ENCODE measurements at regions not wholly inside any gene's neighbourhood (a gene's known extent, or its start where the extent isn't known, plus 50 kb on each side); places are given as distances from the start of the nearest gene placed in this dataset.

GRCh38 chr5:167767795-167768194 is 523.6 kb upstream of the WWC1 start:
- DNase-seq (ENCODE audit: low read depth), result no peak
- TF ChIP-seq CTCF (IDR thresholded peaks at IDR 0.05; ENCODE audit: low read depth, low read length) (no peak), MAX (IDR thresholded peaks at IDR 0.05; ENCODE audit: low read depth, low read length) (no peak), POLR2A (IDR thresholded peaks at IDR 0.05; ENCODE audit: extremely low read depth, insufficient read length) (no peak), MYC (IDR thresholded peaks at IDR 0.05; ENCODE audit: low read depth, low read length) (no peak)
- H3K4me3 ChIP-seq (ENCODE audit: low read depth, low read length), result no peak overlapping the region

GRCh38 chr5:167769846-167770413 is 521.5 kb upstream of the WWC1 start:
- H3K4me3 ChIP-seq (ENCODE audit: low read depth, low read length), result no peak overlapping the region
- DNase-seq (ENCODE audit: low read depth), result no peak
- TF ChIP-seq POLR2A (IDR thresholded peaks at IDR 0.05; ENCODE audit: extremely low read depth, insufficient read length), result no peak
- TF ChIP-seq MYC (IDR thresholded peaks at IDR 0.05; ENCODE audit: low read depth, low read length), result no peak

- no peak for TF ChIP-seq CTCF (IDR thresholded peaks at IDR 0.05; ENCODE audit: low read depth, low read length)
- TF ChIP-seq POLR2A (IDR thresholded peaks at IDR 0.05; ENCODE audit: extremely low read depth, insufficient read length), result no peak
- TF ChIP-seq MAX (IDR thresholded peaks at IDR 0.05; ENCODE audit: low read depth, low read length), result no peak
- no peak for TF ChIP-seq MYC (IDR thresholded peaks at IDR 0.05; ENCODE audit: low read depth, low read length)
- DNase-seq (ENCODE audit: low read depth), result no peak
- no peak overlapping the region for H3K4me3 ChIP-seq (ENCODE audit: low read depth, low read length)
Measured at GRCh38 chr5:167770461-167770860, 521.0 kb upstream of the WWC1 start.

GRCh38 chr5:167771571-167771970 is 519.9 kb upstream of the WWC1 start:
- no peak for DNase-seq (ENCODE audit: low read depth)
- no peak for TF ChIP-seq MYC (IDR thresholded peaks at IDR 0.05; ENCODE audit: low read depth, low read length)
- TF ChIP-seq CTCF (IDR thresholded peaks at IDR 0.05; ENCODE audit: low read depth, low read length), result no peak
- TF ChIP-seq POLR2A (IDR thresholded peaks at IDR 0.05; ENCODE audit: extremely low read depth, insufficient read length), result no peak
- TF ChIP-seq MAX (IDR thresholded peaks at IDR 0.05; ENCODE audit: low read depth, low read length), result no peak

GRCh38 chr5:167773668-167774301 is 517.7 kb upstream of the WWC1 start:
- DNase-seq (ENCODE audit: low read depth), result no peak
- TF ChIP-seq MYC (IDR thresholded peaks at IDR 0.05; ENCODE audit: low read depth, low read length) (no peak), CTCF (IDR thresholded peaks at IDR 0.05; ENCODE audit: low read depth, low read length) (no peak), POLR2A (IDR thresholded peaks at IDR 0.05; ENCODE audit: extremely low read depth, insufficient read length) (no peak)
- H3K4me3 ChIP-seq (ENCODE audit: low read depth, low read length), result no peak overlapping the region

More at GRCh38 chr5:167771571-167771970, 519.9 kb upstream of the WWC1 start:
- H3K4me3 ChIP-seq (ENCODE audit: low read depth, low read length), result no peak overlapping the region

- DNase-seq (ENCODE audit: low read depth), result no peak
- TF ChIP-seq POLR2A (IDR thresholded peaks at IDR 0.05; ENCODE audit: extremely low read depth, insufficient read length) (no peak), MYC (IDR thresholded peaks at IDR 0.05; ENCODE audit: low read depth, low read length) (no peak), CTCF (IDR thresholded peaks at IDR 0.05; ENCODE audit: low read depth, low read length) (no peak), MAX (IDR thresholded peaks at IDR 0.05; ENCODE audit: low read depth, low read length) (no peak)
- H3K4me3 ChIP-seq (ENCODE audit: low read depth, low read length), result no peak overlapping the region
Measured at GRCh38 chr5:167777746-167778145, 513.7 kb upstream of the WWC1 start.

Measured in NB4 (cell line).